ENCODE measurements at regions not wholly inside any gene's neighbourhood (a gene's known extent, or its start where the extent isn't known, plus 50 kb on each side); places are given as distances from the start of the nearest gene placed in this dataset.

GRCh38 chr7:125468855-125469174 is 539.2 kb upstream of the POT1 start:
- TF ChIP-seq CTCF (IDR thresholded peaks at IDR 0.05), result no peak
- Histone ChIP-seq H3K27ac (no peak overlapping the region), H3K9me3 (no peaks in the 10 kb centered on the region), H3K4me3 (no peak overlapping the region), H3K4me1 (no peaks in the 10 kb centered on the region), H3K36me3 (no peaks in the 10 kb centered on the region), H3K27me3 (no peaks in the 10 kb centered on the region)
- DNase-seq (ENCODE audit: low spot score in 2 of 2), result no peak
- intact Hi-C loops (cut with DNase I), result no loop called here

GRCh38 chr7:125467996-125468854 is 538.6 kb upstream of the POT1 start:
- no peak for TF ChIP-seq CTCF (IDR thresholded peaks at IDR 0.05)
- DNase-seq (ENCODE audit: low spot score in 2 of 2), result no peak

GRCh38 chr7:125465527-125465926 is 535.9 kb upstream of the POT1 start:
- Histone ChIP-seq H3K4me1 (no peaks in the 10 kb centered on the region), H3K36me3 (no peaks in the 10 kb centered on the region), H3K27ac (no peak overlapping the region), H3K27me3 (no peaks in the 10 kb centered on the region), H3K9me3 (no peaks in the 10 kb centered on the region), H3K4me3 (no peak overlapping the region)
- intact Hi-C loops (cut with DNase I), result no loop called here
- no peak for TF ChIP-seq CTCF (IDR thresholded peaks at IDR 0.05)
- no peak for DNase-seq (ENCODE audit: low spot score in 2 of 2)

More at GRCh38 chr7:125467996-125468854, 538.6 kb upstream of the POT1 start:
- H3K27me3 ChIP-seq, result no peaks in the 10 kb centered on the region
- H3K4me3 ChIP-seq, result no peak overlapping the region
- H3K27ac ChIP-seq, result no peak overlapping the region
- H3K4me1 ChIP-seq, result no peaks in the 10 kb centered on the region
- no peaks in the 10 kb centered on the region for H3K36me3 ChIP-seq
- intact Hi-C loops (cut with DNase I), result no loop called here
- H3K9me3 ChIP-seq, result no peaks in the 10 kb centered on the region

GRCh38 chr7:125462615-125463014 is 533.0 kb upstream of the POT1 start:
- H3K36me3 ChIP-seq, result no peaks in the 10 kb centered on the region
- intact Hi-C loops (cut with DNase I), result no loop called here

GRCh38 chr7:125459038-125459437 is 529.4 kb upstream of the POT1 start:
- intact Hi-C loops (cut with DNase I), result no loop called here
- TF ChIP-seq CTCF (IDR thresholded peaks at IDR 0.05), result no peak
- no peaks in the 10 kb centered on the region for H3K4me1 ChIP-seq
- peaks cover 0 to 19% of the 10 kb centered on the region in 2 donors for H3K9me3 ChIP-seq
- no peaks in the 10 kb centered on the region for H3K36me3 ChIP-seq
- no peak overlapping the region for H3K27ac ChIP-seq
- DNase-seq (ENCODE audit: low spot score in 2 of 2), result no peak
- no peaks in the 10 kb centered on the region for H3K27me3 ChIP-seq
- no peak overlapping the region for H3K4me3 ChIP-seq

More at GRCh38 chr7:125462615-125463014, 533.0 kb upstream of the POT1 start:
- Histone ChIP-seq H3K9me3 (peaks cover 0 to 18% of the 10 kb centered on the region in 2 donors), H3K4me1 (no peaks in the 10 kb centered on the region), H3K4me3 (no peak overlapping the region), H3K27ac (no peak overlapping the region), H3K27me3 (no peaks in the 10 kb centered on the region)
- DNase-seq (ENCODE audit: low spot score in 2 of 2), result no peak
- no peak for TF ChIP-seq CTCF (IDR thresholded peaks at IDR 0.05)
